ENCODE measurements at regions not wholly inside any gene's neighbourhood (a gene's known extent, or its start where the extent isn't known, plus 50 kb on each side); places are given as distances from the start of the nearest gene placed in this dataset.
A peak's percentile ranks its signal among the peaks of the same experiment; 100 is the strongest.

GRCh38 chr5:18220631-18221030 lies 586.4 kb downstream of the TAF11L14 start:
- no peak overlapping the region for H3K4me3 ChIP-seq
- WGBS (ENCODE audit: insufficient coverage, low coverage, missing lambda C conversion rate) = 0% methylated on average over 1 of the region's 1 CpG
- no peaks in the 10 kb centered on the region for H3K79me2 ChIP-seq (ENCODE audit: control insufficient read depth, insufficient read depth, low read length)
- no peak overlapping the region for H3K4me2 ChIP-seq (ENCODE audit: insufficient read depth, low read length)
- H3K27ac ChIP-seq (ENCODE audit: extremely low read depth, low read depth, low read length) = no peak overlapping the region
- POLR2A ChIA-PET = no interaction called here
- in situ Hi-C loops (cut with MboI) = no loop called here
- TF ChIP-seq POLR2A (conservative IDR thresholded peaks at IDR 0.05) = no peak
- intact Hi-C loops (cut with micrococcal nuclease) = no loop called here
- DNase-seq (ENCODE audit: extremely low read depth in 1 of 4, low spot score in 3 of 4) (no peak), ATAC-seq (no peak), FAIRE-seq (no peak)
- CTCF ChIA-PET (ENCODE audit: low intra/inter-chr PET ratio) = no interaction called here
- H3K27me3 ChIP-seq (ENCODE audit: control insufficient read depth in 2 of 2, insufficient read depth in 2 of 2, low read length in 2 of 2) = no peaks in the 10 kb centered on the region
- H3K9ac ChIP-seq (ENCODE audit: insufficient read depth in 1 of 2, low read depth in 2 of 2, low read length in 2 of 2) = no peak overlapping the region
- no TSS peak for BruUV-seq (replicated peaks)
- no peaks in the 10 kb centered on the region for H3K36me3 ChIP-seq (ENCODE audit: control insufficient read depth, insufficient read depth, low read length)
- no peaks in the 10 kb centered on the region for H3K4me1 ChIP-seq (replicated peaks in 1 of 2; ENCODE audit: control insufficient read depth in 2 of 2, insufficient read depth in 2 of 2, low read length in 2 of 2)
- H3K9me1 ChIP-seq (ENCODE audit: control insufficient read depth, insufficient read depth, low read length) = no peaks in the 10 kb centered on the region
- H3K9me3 ChIP-seq (replicated peaks; ENCODE audit: control insufficient read depth, insufficient read depth, low read depth, low read length) = peaks cover 2% of the 10 kb centered on the region; the same call in 1 of the 2 replicates
- H4K20me1 ChIP-seq (replicated peaks; ENCODE audit: control insufficient read depth, insufficient read depth, low read length) = no peaks in the 10 kb centered on the region
- H2AFZ ChIP-seq (ENCODE audit: low read depth, low read length) = no peak overlapping the region

DNA sequence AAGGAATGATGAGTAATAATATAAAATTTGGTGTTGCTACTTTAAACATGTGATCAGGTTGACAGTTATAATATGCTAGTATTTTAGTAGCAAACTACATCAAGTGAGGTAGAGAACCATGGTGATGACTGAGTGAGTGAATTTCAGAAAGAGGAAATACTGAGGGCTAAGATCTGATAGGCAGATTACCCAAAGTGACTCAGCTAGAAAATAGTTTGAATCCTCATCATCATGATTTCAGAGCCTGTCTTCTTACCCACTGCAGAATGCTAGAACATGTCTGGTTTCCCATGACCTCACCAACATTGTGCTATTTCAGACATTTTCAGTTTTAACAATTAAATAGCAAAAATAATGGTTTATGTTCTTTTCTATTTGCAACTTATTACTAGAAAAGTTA lies 602.1 kb downstream of the TAF11L14 start:
- no peaks in the 10 kb centered on the region for H3K9me3 ChIP-seq (replicated peaks; ENCODE audit: control insufficient read depth, insufficient read depth, low read depth, low read length)
- FAIRE-seq (peak; percentile 23), DNase-seq (ENCODE audit: extremely low read depth in 1 of 4, low spot score in 3 of 4) (no peak), ATAC-seq (no peak)
- H3K27ac ChIP-seq (ENCODE audit: extremely low read depth, low read depth, low read length) = no peak overlapping the region
- ChIA-PET CTCF (ENCODE audit: low intra/inter-chr PET ratio) (no interaction called here), POLR2A (no interaction called here)
- no peaks in the 10 kb centered on the region for H3K27me3 ChIP-seq (ENCODE audit: control insufficient read depth in 2 of 2, insufficient read depth in 2 of 2, low read length in 2 of 2)
- H3K9ac ChIP-seq (ENCODE audit: insufficient read depth in 1 of 2, low read depth in 2 of 2, low read length in 2 of 2) = no peak overlapping the region
- no peaks in the 10 kb centered on the region for H4K20me1 ChIP-seq (replicated peaks; ENCODE audit: control insufficient read depth, insufficient read depth, low read length)
- H2AFZ ChIP-seq (ENCODE audit: low read depth, low read length) = no peak overlapping the region
- intact Hi-C loops (cut with micrococcal nuclease) = no loop called here
- in situ Hi-C loops (cut with MboI) = no loop called here
- no peaks in the 10 kb centered on the region for H3K36me3 ChIP-seq (ENCODE audit: control insufficient read depth, insufficient read depth, low read length)
- H3K4me3 ChIP-seq = no peak overlapping the region
- no peaks in the 10 kb centered on the region for H3K9me1 ChIP-seq (ENCODE audit: control insufficient read depth, insufficient read depth, low read length)
- no peaks in the 10 kb centered on the region for H3K4me1 ChIP-seq (replicated peaks in 1 of 2; ENCODE audit: control insufficient read depth in 2 of 2, insufficient read depth in 2 of 2, low read length in 2 of 2)
- no TSS peak for BruUV-seq (replicated peaks)
- H3K79me2 ChIP-seq (ENCODE audit: control insufficient read depth, insufficient read depth, low read length) = no peaks in the 10 kb centered on the region
- no peak overlapping the region for H3K4me2 ChIP-seq (ENCODE audit: insufficient read depth, low read length)
- TF ChIP-seq SNRNP70 (optimal IDR thresholded peaks at IDR 0.05; ENCODE audit: low read depth, low read length) (no peak), ZFP1 (CRISPR knock-in tag; IDR thresholded peaks at IDR 0.05) (no peak), POLR3G (IDR thresholded peaks at IDR 0.05; ENCODE audit: extremely low read depth, insufficient read length, insufficient replicate concordance) (no peak), HNRNPH1 (optimal IDR thresholded peaks at IDR 0.05; ENCODE audit: low read depth, low read length) (no peak), HCFC1 (IDR thresholded peaks at IDR 0.05; ENCODE audit: low read depth, low read length) (no peak), SUPT5H (IDR thresholded peaks at IDR 0.05) (no peak), MCM5 (IDR thresholded peaks at IDR 0.05; ENCODE audit: low read depth) (no peak), POLR3A (IDR thresholded peaks at IDR 0.05; ENCODE audit: borderline replicate concordance, extremely low read depth, insufficient read depth, insufficient read length) (no peak), ZNF140 (CRISPR knock-in tag; IDR thresholded peaks at IDR 0.05) (no peak), EP300 (IDR thresholded peaks at IDR 0.05; ENCODE audit: low read length) (no peak), EHMT2 (IDR thresholded peaks at IDR 0.05) (no peak), HDAC8 (tag; IDR thresholded peaks at IDR 0.05) (no peak), ATF7 (IDR thresholded peaks at IDR 0.05) (no peak), UBTF (IDR thresholded peaks at IDR 0.05; ENCODE audit: borderline replicate concordance in 1 of 2, low read depth in 2 of 2, low read length in 2 of 2) (no peak)
- TF ChIP-seq, protein P1, sequence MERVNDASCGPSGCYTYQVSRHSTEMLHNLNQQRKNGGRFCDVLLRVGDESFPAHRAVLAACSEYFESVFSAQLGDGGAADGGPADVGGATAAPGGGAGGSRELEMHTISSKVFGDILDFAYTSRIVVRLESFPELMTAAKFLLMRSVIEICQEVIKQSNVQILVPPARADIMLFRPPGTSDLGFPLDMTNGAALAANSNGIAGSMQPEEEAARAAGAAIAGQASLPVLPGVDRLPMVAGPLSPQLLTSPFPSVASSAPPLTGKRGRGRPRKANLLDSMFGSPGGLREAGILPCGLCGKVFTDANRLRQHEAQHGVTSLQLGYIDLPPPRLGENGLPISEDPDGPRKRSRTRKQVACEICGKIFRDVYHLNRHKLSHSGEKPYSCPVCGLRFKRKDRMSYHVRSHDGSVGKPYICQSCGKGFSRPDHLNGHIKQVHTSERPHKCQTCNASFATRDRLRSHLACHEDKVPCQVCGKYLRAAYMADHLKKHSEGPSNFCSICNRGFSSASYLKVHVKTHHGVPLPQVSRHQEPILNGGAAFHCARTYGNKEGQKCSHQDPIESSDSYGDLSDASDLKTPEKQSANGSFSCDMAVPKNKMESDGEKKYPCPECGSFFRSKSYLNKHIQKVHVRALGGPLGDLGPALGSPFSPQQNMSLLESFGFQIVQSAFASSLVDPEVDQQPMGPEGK (CRISPR knock-in tag; IDR thresholded peaks at IDR 0.05; ENCODE audit: borderline replicate concordance) = no peak
